RWPE1 (cell line): ENCODE measurements at regions not wholly inside any gene's neighbourhood (a gene's known extent, or its start where the extent isn't known, plus 50 kb on each side); places are given as distances from the start of the nearest gene placed in this dataset.

ENCODE experiments used
- CTCF ChIA-PET: fragments of 350-600 bp; sonication (Branson Sonifier 250); formaldehyde crosslinking; extraction: SDS; loops from one replicate; lab custom pipeline; 2021; lab: Yijun Ruan, JAX
- POLR2A ChIA-PET: fragments of 400-600 bp; formaldehyde crosslinking; extraction: SDS; loops from one replicate; lab custom pipeline; 2020; ENCODE audit warnings: antibody characterized with exemption; ENCODE audit not compliant: low non-redundant PET; lab: Yijun Ruan, JAX
- DNase-seq: peaks from one replicate; pipeline ENCODE4 v3.0.0; 2012; ENCODE audit warnings: low spot score
- H3K27ac ChIP-seq: fragments of 450-650 bp; 2 replicates; pipeline ENCODE4 v1.5.1; 2017
- CTCF ChIP-seq: fragments of 450-650 bp; conservative IDR thresholded peaks from 2 replicates; pipeline ENCODE4 v1.5.1; 2017; ENCODE audit warnings: low read depth, mild to moderate bottlenecking

DNA sequence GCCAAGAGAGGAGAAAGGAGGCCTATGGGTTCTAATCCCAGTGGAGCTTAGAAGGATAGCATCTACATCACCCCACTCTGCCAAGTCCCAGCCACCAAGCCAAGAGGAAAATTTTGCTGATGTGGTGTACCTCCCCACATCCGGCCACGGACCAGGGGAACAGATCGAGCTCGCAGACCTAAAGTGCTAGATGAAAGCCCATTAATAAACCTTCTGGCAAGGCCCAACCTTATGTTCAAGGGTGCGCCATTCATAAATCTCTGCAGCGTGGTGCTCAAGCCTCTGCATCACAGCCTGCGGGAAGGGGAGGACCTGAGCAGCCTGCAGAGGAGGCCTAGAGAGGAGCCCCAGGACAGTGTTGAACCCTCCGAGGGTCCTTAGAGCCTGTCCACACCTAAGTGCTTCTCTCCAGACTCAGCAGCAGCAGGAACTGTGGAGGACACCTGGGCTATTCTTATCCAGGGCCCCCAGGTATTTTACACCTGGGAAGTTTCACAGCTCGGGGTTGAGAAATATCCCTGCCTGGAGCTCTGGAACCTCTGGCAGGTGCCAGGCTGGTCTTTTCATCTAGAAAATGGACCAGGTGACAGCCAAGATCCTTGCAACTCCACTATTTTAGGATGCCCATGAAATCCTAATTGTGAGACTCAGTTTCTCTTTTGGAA lies 68.0 kb downstream of the MRPL46 start:
- DNase-seq, result no peak
- POLR2A ChIA-PET, result no interaction called here
- TF ChIP-seq CTCF, result no peak
- H3K27ac ChIP-seq, result no peak overlapping the region
- CTCF ChIA-PET, result no interaction called here

DNA sequence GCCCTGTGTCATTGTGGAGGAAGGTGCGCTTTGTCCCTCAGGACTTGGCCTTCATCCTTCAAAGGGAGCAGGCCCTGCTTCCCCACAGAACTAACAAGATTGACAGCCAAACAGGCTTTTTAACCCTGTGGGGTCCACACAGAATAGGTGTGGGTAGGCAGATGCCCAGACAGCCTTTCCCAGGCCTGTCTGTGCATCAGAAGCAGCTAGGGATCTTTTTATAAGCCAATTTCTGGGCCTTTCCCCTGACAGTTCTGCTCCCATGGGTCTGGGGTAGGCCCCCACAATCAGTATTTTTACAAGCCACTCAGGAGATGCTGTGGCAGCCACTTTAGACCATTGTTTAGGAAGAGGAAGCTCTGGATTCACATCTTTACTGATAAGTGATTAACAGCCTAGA lies 69.2 kb downstream of the MRPL46 start:
- CTCF ChIA-PET, result no interaction called here
- TF ChIP-seq CTCF, result no peak
- no peak for DNase-seq
- H3K27ac ChIP-seq, result no peak overlapping the region
- POLR2A ChIA-PET, result no interaction called here

- DNase-seq, result no peak
- ChIA-PET POLR2A (no interaction called here), CTCF (no interaction called here)
- no peak for TF ChIP-seq CTCF
- no peak overlapping the region for H3K27ac ChIP-seq
These were observed 69.7 kb downstream of the MRPL46 start for GRCh38 chr15:88397506-88397905.

GRCh38 chr15:88395872-88396781 lies 71.1 kb downstream of the MRPL46 start:
- H3K27ac ChIP-seq, result no peak overlapping the region

GRCh38 chr15:88395241-88395640 lies 71.9 kb downstream of the MRPL46 start:
- TF ChIP-seq CTCF, result no peak
- no peak for DNase-seq
- ChIA-PET POLR2A (no interaction called here), CTCF (no interaction called here)
- H3K27ac ChIP-seq, result no peak overlapping the region

More at GRCh38 chr15:88395872-88396781, 71.1 kb downstream of the MRPL46 start:
- no peak for TF ChIP-seq CTCF
- ChIA-PET POLR2A (no interaction called here), CTCF (no interaction called here)
- no peak for DNase-seq

DNA sequence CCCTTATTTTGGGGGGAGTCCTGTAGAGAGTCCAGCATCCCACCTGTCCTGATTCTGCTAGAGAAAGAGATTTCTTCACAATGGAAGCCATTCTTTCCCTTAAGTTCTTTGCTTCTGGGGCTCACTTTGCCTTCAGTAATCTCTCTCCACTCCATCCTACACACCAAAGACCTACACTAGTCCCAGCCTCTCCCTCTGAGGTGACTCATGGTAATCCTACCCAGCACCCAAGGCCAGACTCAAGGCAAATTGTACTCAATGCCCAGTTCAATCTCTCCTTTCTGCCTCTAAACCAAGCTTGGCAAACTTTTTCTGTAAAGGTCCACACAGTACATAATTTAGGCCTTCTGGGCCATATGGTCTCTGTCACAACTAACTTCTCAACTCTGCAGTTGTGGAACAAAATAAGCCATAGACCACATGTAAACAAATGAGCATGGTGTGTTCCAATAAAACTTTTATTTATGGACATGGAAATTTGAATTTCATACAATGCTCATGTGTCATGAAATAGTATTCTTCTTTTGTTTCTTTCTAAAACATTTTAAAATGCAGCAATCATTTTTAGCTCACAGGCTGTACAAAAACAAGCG lies 72.5 kb downstream of the MRPL46 start:
- no peak for TF ChIP-seq CTCF
- ChIA-PET CTCF (no interaction called here), POLR2A (no interaction called here)
- DNase-seq, result no peak
- no peak overlapping the region for H3K27ac ChIP-seq
